K562 (cell line): ENCODE measurements at regions not wholly inside any gene's neighbourhood (a gene's known extent, or its start where the extent isn't known, plus 50 kb on each side); places are given as distances from the start of the nearest gene placed in this dataset.

Experiments used
- ATAC-seq: fragments of 200-7000 bp; cut with Tn5 transposase; 3 replicates; pipeline ENCODE4 v1.9.1; 2020; ENCODE audit warnings: moderate library complexity
- BruUV-seq: library from RNA; stranded (reverse); fragments of 400-500 nt; replicated peaks from 2 replicates; lab custom pipeline; 2021; lab: Mats Ljungman, UMichigan
- CTCF ChIA-PET: fragments of 300-600 bp; formaldehyde crosslinking; extraction: SDS; loops from one replicate; lab custom pipeline; 2021; ENCODE audit warnings: low intra/inter-chr PET ratio; lab: Yijun Ruan, JAX
- POLR2A ChIA-PET: fragments of 300-600, 350-650 bp; sonication (Branson Sonifier 250); formaldehyde crosslinking; extraction: SDS; loops from one replicate; lab custom pipeline; 2021; ENCODE audit warnings: antibody characterized with exemption, inconsistent platforms; lab: Yijun Ruan, JAX
- DNase-seq, 4 experiments: peaks; one replicate each; pipeline versions ENCODE4 v3.0.0 to v3.0.0-alpha.2; 2011 to 2018; ENCODE audit warnings: low spot score in 3 of 4, mixed read lengths in 3 of 4; ENCODE audit errors: extremely low read depth in 1 of 4
- FAIRE-seq: peaks from 2 replicates; lab custom pipeline; 2011; peaks lifted over from hg19 to GRCh38; lab: Jason Lieb, UNC
- H2AFZ ChIP-seq: 2 replicates; pipeline ENCODE4 v1.6.0; 2011; ENCODE audit warnings: low read depth, low read length, control low read depth, inconsistent platforms
- H3K27ac ChIP-seq: fragments of 200-600 bp; 3 replicates; pipeline ENCODE4 v1.8.0; 2011; ENCODE audit warnings: low read depth, mild to moderate bottlenecking, control low read depth, inconsistent platforms, low read length, moderate library complexity, mixed read lengths; ENCODE audit errors: extremely low read depth
- H3K27me3 ChIP-seq, 2 experiments: fragments of 300-600 bp in 1 of 2; 2 replicates in 1 of 2; 3 replicates in 1 of 2; pipeline versions ENCODE4 v1.6.0 to v1.8.0; 2011; ENCODE audit warnings: inconsistent platforms in 2 of 2, low read length in 2 of 2, mild to moderate bottlenecking in 1 of 2, mixed read lengths in 1 of 2, moderate library complexity in 1 of 2; ENCODE audit not compliant: control insufficient read depth in 2 of 2, insufficient read depth in 2 of 2
- H3K36me3 ChIP-seq: fragments of 300-600 bp; 3 replicates; pipeline ENCODE4 v1.8.0; 2011; ENCODE audit warnings: mild to moderate bottlenecking, low read length, inconsistent platforms; ENCODE audit not compliant: control insufficient read depth, insufficient read depth
- H3K4me1 ChIP-seq, 2 experiments: fragments of 200-600 bp in 1 of 2; replicated peaks in 1 of 2; 2 replicates in 1 of 2; 3 replicates in 1 of 2; pipeline versions ENCODE4 v1.5.1 to v1.8.0; 2011; ENCODE audit warnings: inconsistent platforms in 2 of 2, low read length in 2 of 2, mild to moderate bottlenecking in 1 of 2, mixed read lengths in 1 of 2, moderate library complexity in 1 of 2; ENCODE audit not compliant: control insufficient read depth in 2 of 2, insufficient read depth in 2 of 2
- H3K4me2 ChIP-seq: 2 replicates; pipeline ENCODE4 v1.6.1; 2011; ENCODE audit warnings: low read length, control low read depth, inconsistent platforms, mixed read lengths; ENCODE audit not compliant: insufficient read depth
- H3K4me3 ChIP-seq: fragments of 200-600 bp; sonication (generic), shearing (Covaris generic); 2 replicates; pipeline ENCODE4 v1.5.1; 2016; ENCODE audit warnings: control low read depth, inconsistent platforms
- H3K79me2 ChIP-seq: fragments of 200-600 bp; 3 replicates; pipeline ENCODE4 v1.8.0; 2011; ENCODE audit warnings: low read length, inconsistent platforms; ENCODE audit not compliant: control insufficient read depth, insufficient read depth
- H3K9ac ChIP-seq, 2 experiments: 2 replicates each; pipeline versions ENCODE4 v1.6.0 to v1.6.1; 2011; ENCODE audit warnings: low read depth in 2 of 2, low read length in 2 of 2, control low read depth in 1 of 2, inconsistent platforms in 1 of 2, mild to moderate bottlenecking in 1 of 2, mixed read lengths in 1 of 2; ENCODE audit not compliant: insufficient read depth in 1 of 2
- H3K9me1 ChIP-seq: one replicate; pipeline ENCODE4 v1.6.0; 2011; ENCODE audit warnings: inconsistent platforms, mild to moderate bottlenecking, low read length, moderate library complexity; ENCODE audit not compliant: control insufficient read depth, insufficient read depth
- H3K9me3 ChIP-seq: replicated peaks from 2 replicates; pipeline ENCODE4 v1.5.1; 2011; ENCODE audit warnings: low read depth, low read length, inconsistent platforms; ENCODE audit not compliant: control insufficient read depth, insufficient read depth
- H4K20me1 ChIP-seq: replicated peaks from 2 replicates; pipeline ENCODE4 v1.6.1; 2011; ENCODE audit warnings: low read length, inconsistent platforms, mixed read lengths; ENCODE audit not compliant: control insufficient read depth, insufficient read depth
- ETV6 ChIP-seq, 3 experiments: fragments of 150-350 bp in 1 of 3; sonication (generic) in 1 of 3; formaldehyde crosslinking in 1 of 3; IDR thresholded peaks; 2 replicates each; pipeline versions ENCODE4 v1.6.1 to v1.8.0; 2014 to 2022; ENCODE audit warnings: borderline replicate concordance in 2 of 3, low read depth in 2 of 3, antibody characterized with exemption in 1 of 3, low read length in 1 of 3, mild to moderate bottlenecking in 1 of 3, missing genetic modification reagents in 1 of 3
- MAZ ChIP-seq, 2 experiments: fragments of 450-650 bp in 1 of 2; sonication (generic) in 1 of 2; formaldehyde crosslinking; IDR thresholded peaks in 1 of 2; conservative IDR thresholded peaks in 1 of 2; 2 replicates each; pipeline versions ENCODE4 v1.4.0 to v1.5.0; 2020; ENCODE audit warnings: mild to moderate bottlenecking in 1 of 2, missing genetic modification reagents in 1 of 2
- MCM3 ChIP-seq: fragments of 450-650 bp; IDR thresholded peaks from 2 replicates; pipeline ENCODE4 v1.6.1; 2016
- MEIS2 ChIP-seq: fragments of 450-650 bp; IDR thresholded peaks from 2 replicates; pipeline ENCODE4 v1.6.1; 2014; ENCODE audit warnings: mild to moderate bottlenecking; ENCODE audit not compliant: partially characterized antibody
- PHTF2 ChIP-seq: fragments of 250-450 bp; sonication (Bioruptor Pico); IDR thresholded peaks from 2 replicates; pipeline ENCODE4 v1.5.0; 2021; ENCODE audit warnings: mild to moderate bottlenecking
- RHOXF2B ChIP-seq: fragments of 250-450 bp; sonication (Bioruptor Pico); conservative IDR thresholded peaks from 2 replicates; pipeline ENCODE4 v1.5.1; 2021
- SAFB2 ChIP-seq: fragments of 200-400 bp; formaldehyde crosslinking; IDR thresholded peaks from 2 replicates; pipeline ENCODE4 v1.6.1; 2018; ENCODE audit warnings: borderline replicate concordance, low read length, low read depth, moderate library complexity; ENCODE audit not compliant: severe bottlenecking
- SMAD1 ChIP-seq: fragments of 150-350 bp; IDR thresholded peaks from 2 replicates; pipeline ENCODE4 v1.6.1; 2014; ENCODE audit warnings: low read length, low read depth; ENCODE audit not compliant: partially characterized antibody
- SREBF1 ChIP-seq: fragments of 150-350 bp; IDR thresholded peaks from 2 replicates; pipeline ENCODE4 v1.6.1; 2014; ENCODE audit warnings: antibody characterized with exemption, low read depth, low read length, borderline replicate concordance
- ZC3H11A ChIP-seq: IDR thresholded peaks from 2 replicates; pipeline ENCODE4 v1.6.1; 2012; ENCODE audit warnings: low read depth, low read length, improper control_type of control experiment
- ZNF146 ChIP-seq: IDR thresholded peaks from one replicate; pipeline ENCODE4 v1.6.1; 2018; ENCODE audit warnings: missing compliant biosample characterization; ENCODE audit not compliant: unreplicated experiment
- ZNF197 ChIP-seq: fragments of 200-800 bp; sonication (Bioruptor generic); IDR thresholded peaks from 2 replicates; pipeline ENCODE4 v1.6.1; 2016; ENCODE audit warnings: low read depth, missing genetic modification characterization, missing compliant biosample characterization
- ZNF253 ChIP-seq: fragments of 250-450 bp; sonication (Bioruptor Pico); conservative IDR thresholded peaks from 2 replicates; pipeline ENCODE4 v1.6.1; 2021; ENCODE audit warnings: mild to moderate bottlenecking
- ZNF41 ChIP-seq: fragments of 250-450 bp; sonication (Bioruptor Pico); conservative IDR thresholded peaks from 2 replicates; pipeline ENCODE4 v1.4.0; 2020; ENCODE audit warnings: mild to moderate bottlenecking
- ZNF436 ChIP-seq: fragments of 250-450, 450-650 bp; sonication (Bioruptor Pico); formaldehyde crosslinking; IDR thresholded peaks from 2 replicates; pipeline ENCODE4 v1.7.0; 2020; ENCODE audit warnings: mild to moderate bottlenecking
- ZNF785 ChIP-seq: fragments of 250-450 bp; sonication (Bioruptor Pico); IDR thresholded peaks from 2 replicates; pipeline ENCODE4 v1.4.0; 2020; ENCODE audit warnings: mild to moderate bottlenecking
- ZZZ3 ChIP-seq: fragments of 450-650 bp; IDR thresholded peaks from 2 replicates; pipeline ENCODE4 v1.6.1; 2016; ENCODE audit warnings: antibody characterized with exemption, mild to moderate bottlenecking, moderate library complexity
- WGBS: fragments of 100-300 bp; shearing (Covaris generic); methylation state at CpG from one replicate; pipeline ENCODE4 v1.1.6; 2016; ENCODE audit warnings: low coverage, mixed read lengths; ENCODE audit not compliant: insufficient coverage; ENCODE audit errors: missing lambda C conversion rate; 5-methylcytosine and 5-hydroxymethylcytosine counted together
- in situ Hi-C: fragments of 300-500 bp; cut with MboI; formaldehyde crosslinking; loops from 4 replicates; pipeline ENCODE4 v1.15.0; 2018; ENCODE audit warnings: inconsistent platforms, mixed read lengths
- intact Hi-C: fragments of 100-400 bp; cut with micrococcal nuclease; formaldehyde crosslinking; loops from 2 replicates; pipeline ENCODE4 v1.14.2; 2022

GRCh38 chr12:84550518-84550917, 362.1 kb downstream of the SLC6A15 start:
- Histone ChIP-seq H3K9me1 (no peaks in the 10 kb centered on the region), H4K20me1 (no peaks in the 10 kb centered on the region), H3K27me3 (no peaks in the 10 kb centered on the region), H3K4me1 (no peaks in the 10 kb centered on the region; a peak in 1 of 5 replicates), H3K36me3 (no peaks in the 10 kb centered on the region), H3K79me2 (no peaks in the 10 kb centered on the region), H3K9me3 (0 out of 2 replicates have a peak, but pooled peaks cover 1% of the 10 kb centered on the region), H3K4me3 (no peak overlapping the region), H3K4me2 (no peak overlapping the region), H3K27ac (no peak overlapping the region), H2AFZ (no peak overlapping the region), H3K9ac (no peak overlapping the region)
- intact Hi-C loops: no loop called here
- POLR2A ChIA-PET: no interaction called here
- TF ChIP-seq ZNF436 (no peak), ZZZ3 (no peak), RHOXF2B (CRISPR knock-in tag) (no peak), PHTF2 (CRISPR knock-in tag) (no peak), ZNF253 (no peak), ETV6 (IDR thresholded peaks at IDR 0.05; ENCODE audit: borderline replicate concordance in 1 of 2, low read depth in 2 of 2, low read length in 1 of 2) (no peak), ETV6 (CRISPR knock-in tag; IDR thresholded peaks at IDR 0.05; ENCODE audit: borderline replicate concordance) (no peak), SAFB2 (no peak), ZNF41 (CRISPR knock-in tag) (no peak), SREBF1 (no peak), MCM3 (no peak), ZC3H11A (no peak), ZNF146 (no peak), SMAD1 (no peak), ZNF785 (CRISPR knock-in tag) (no peak), ZNF197 (CRISPR knock-in tag) (no peak), MAZ (CRISPR knock-in tag; conservative IDR thresholded peaks at IDR 0.05 in 1 of 2, IDR thresholded peaks at IDR 0.05 in 1 of 2) (no peak), MEIS2 (no peak)
- in situ Hi-C loops: no loop called here
- WGBS: 0% methylated on average over 1 of the region's 1 CpG
- FAIRE-seq: no peak
- no peak for DNase-seq
- CTCF ChIA-PET: no interaction called here
- ATAC-seq: no peak
- BruUV-seq: no TSS peak
